Stomach (tissue), 8 donors: ENCODE measurements at regions not wholly inside any gene's neighbourhood (a gene's known extent, or its start where the extent isn't known, plus 50 kb on each side); places are given as distances from the start of the nearest gene placed in this dataset.

Experiments
- DNase-seq, 2 donors: peaks; one replicate each; pipeline versions ENCODE4 v3.0.0 to v3.0.0-alpha.2; 2013 to 2019
- H3K27ac ChIP-seq, 5 donors: fragments of 200-600 bp in 4 of 5; sonication (generic) in 4 of 5; one replicate each; pipeline ENCODE4 v1.5.1; 2013 to 2019; ENCODE audit warnings: mild to moderate bottlenecking in 1 of 5, moderate library complexity in 1 of 5
- H3K27me3 ChIP-seq, 3 donors: fragments of 200-600 bp; sonication (generic); one replicate each; pipeline ENCODE4 v1.5.1; 2017 to 2019; ENCODE audit warnings: mixed run types in 1 of 3
- H3K36me3 ChIP-seq, 4 donors: fragments of 200-600 bp; sonication (generic); 1 replicate in 3 of 4; 2 replicates in 1 of 4; pipeline ENCODE4 v1.5.1; 2016 to 2019
- H3K4me1 ChIP-seq, 4 donors: fragments of 200-600 bp; sonication (generic); one replicate each; pipeline ENCODE4 v1.5.1; 2016 to 2019
- H3K4me3 ChIP-seq, 4 donors: fragments of 200-600 bp; sonication (generic) in 3 of 4; one replicate each; pipeline ENCODE4 v1.5.1; 2016 to 2019; ENCODE audit warnings: mild to moderate bottlenecking in 1 of 4
- H3K9me3 ChIP-seq, 4 donors: fragments of 200-600 bp; sonication (generic); one replicate each; pipeline ENCODE4 v1.5.1; 2016 to 2019
- CTCF ChIP-seq, 7 experiments: fragments of 450-650 bp in 4 of 7; fragments of 200-600 bp in 3 of 7; sonication (generic) in 3 of 7; IDR thresholded peaks; one replicate each; pipeline ENCODE4 v1.5.1; 2016 to 2019; ENCODE audit warnings: antibody characterized with exemption in 7 of 7, control low read depth in 2 of 7, mild to moderate bottlenecking in 1 of 7
- EP300 ChIP-seq: sonication (generic); formaldehyde crosslinking; IDR thresholded peaks from one replicate; pipeline ENCODE4 v1.6.1; 2017; ENCODE audit warnings: antibody characterized with exemption
- POLR2A ChIP-seq, 4 donors: fragments of 450-650 bp; IDR thresholded peaks; one replicate each; pipeline ENCODE4 v1.6.1; 2016; ENCODE audit warnings: antibody characterized with exemption in 4 of 4, control low read depth in 2 of 4, mild to moderate bottlenecking in 1 of 4, moderate library complexity in 1 of 4
- POLR2AphosphoS5 ChIP-seq, 3 donors: sonication (generic); formaldehyde crosslinking; IDR thresholded peaks; one replicate each; pipeline ENCODE4 v1.6.1; 2016; ENCODE audit warnings: antibody characterized with exemption in 3 of 3
- WGBS, 5 donors: extraction: QIAGEN DNeasy Blood & Tissue Kit in 3 of 5; methylation state at CpG; one replicate each; pipeline versions ENCODE4 v1.1.5 to v1.1.7; 2013 to 2018; 5-methylcytosine and 5-hydroxymethylcytosine counted together
- intact Hi-C: fragments of 100-400 bp; cut with DNase I; formaldehyde crosslinking; loops from one replicate; pipeline ENCODE4 v1.15.1; 2023; ENCODE audit warnings: low total_unique reads
- donor health status: healthy with polysubstance abuse.
- donor health status: Bipolar disorder and iron deficiency.
- donor health status: healthy.

DNA sequence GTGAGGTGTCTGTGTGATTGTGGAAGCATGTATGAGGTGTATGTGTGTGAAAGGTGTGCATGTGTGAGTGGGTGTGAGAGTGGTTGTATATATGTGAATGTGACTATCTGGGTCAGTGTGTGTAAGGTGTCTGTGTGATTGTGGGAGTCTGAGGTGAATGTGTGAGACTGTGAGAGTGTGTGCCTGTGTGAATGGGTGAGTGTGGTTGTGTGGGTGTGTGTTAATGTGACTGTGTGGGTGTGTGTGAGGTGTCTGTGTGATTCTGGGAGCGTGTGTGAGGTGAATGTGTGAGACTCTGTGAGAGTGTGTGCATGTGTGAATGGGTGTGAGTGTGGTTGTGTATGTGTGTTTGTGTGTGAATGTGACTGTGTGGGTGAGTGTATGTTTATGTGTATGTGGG is 385.1 kb downstream of the TCERG1L start:
- no peak for TF ChIP-seq EP300
- no peak for TF ChIP-seq POLR2AphosphoS5 (IDR thresholded peaks at IDR 0.05)
- Histone ChIP-seq H3K4me1 (no peaks in the 10 kb centered on the region), H3K36me3 (no peaks in the 10 kb centered on the region), H3K27ac (no peak overlapping the region), H3K4me3 (no peak overlapping the region), H3K27me3 (peaks cover 0 to 41% (median 0%) of the 10 kb centered on the region in 3 donors), H3K9me3 (peaks cover 0 to 7% (median 0%) of the 10 kb centered on the region in 4 donors)
- intact Hi-C loops, result no loop called here
- DNase-seq, result no peak
- 79 to 94% (median 82%) methylated on average over 1 of the region's 1 CpG for WGBS, 5 donors

- Histone ChIP-seq H3K36me3 (no peaks in the 10 kb centered on the region), H3K27me3 (peaks cover 0 to 44% (median 0%) of the 10 kb centered on the region in 3 donors), H3K9me3 (peaks cover 0 to 7% (median 0%) of the 10 kb centered on the region in 4 donors), H3K27ac (no peak overlapping the region), H3K4me3 (no peak overlapping the region), H3K4me1 (no peaks in the 10 kb centered on the region)
- DNase-seq, result no peak
- TF ChIP-seq CTCF (IDR thresholded peaks at IDR 0.05), result no peak
- TF ChIP-seq EP300, result no peak
- TF ChIP-seq POLR2A (IDR thresholded peaks at IDR 0.05), result no peak
- no peak for TF ChIP-seq POLR2AphosphoS5 (IDR thresholded peaks at IDR 0.05)
- intact Hi-C loops, result no loop called here
- 65 to 71% (median 66%) methylated on average over 4 of the region's 4 CpGs for WGBS, 5 donors
Observed at GRCh38 chr10:130927157-130927556, 384.4 kb downstream of the TCERG1L start.

GRCh38 chr10:130928306-130928705 is 383.2 kb downstream of the TCERG1L start:
- no peak for DNase-seq
- peaks cover 0 to 7% (median 0%) of the 10 kb centered on the region in 4 donors for H3K9me3 ChIP-seq
- WGBS, 5 donors, result 50 to 77% (median 64%) methylated on average over 2 to 3 of the region's 3 CpGs
- TF ChIP-seq CTCF (IDR thresholded peaks at IDR 0.05), result no peak
- no peaks in the 10 kb centered on the region for H3K4me1 ChIP-seq
- H3K4me3 ChIP-seq, result no peak overlapping the region
- peaks cover 0 to 40% (median 0%) of the 10 kb centered on the region in 3 donors for H3K27me3 ChIP-seq
- no peak overlapping the region for H3K27ac ChIP-seq
- H3K36me3 ChIP-seq, result no peaks in the 10 kb centered on the region
- intact Hi-C loops, result no loop called here

DNA sequence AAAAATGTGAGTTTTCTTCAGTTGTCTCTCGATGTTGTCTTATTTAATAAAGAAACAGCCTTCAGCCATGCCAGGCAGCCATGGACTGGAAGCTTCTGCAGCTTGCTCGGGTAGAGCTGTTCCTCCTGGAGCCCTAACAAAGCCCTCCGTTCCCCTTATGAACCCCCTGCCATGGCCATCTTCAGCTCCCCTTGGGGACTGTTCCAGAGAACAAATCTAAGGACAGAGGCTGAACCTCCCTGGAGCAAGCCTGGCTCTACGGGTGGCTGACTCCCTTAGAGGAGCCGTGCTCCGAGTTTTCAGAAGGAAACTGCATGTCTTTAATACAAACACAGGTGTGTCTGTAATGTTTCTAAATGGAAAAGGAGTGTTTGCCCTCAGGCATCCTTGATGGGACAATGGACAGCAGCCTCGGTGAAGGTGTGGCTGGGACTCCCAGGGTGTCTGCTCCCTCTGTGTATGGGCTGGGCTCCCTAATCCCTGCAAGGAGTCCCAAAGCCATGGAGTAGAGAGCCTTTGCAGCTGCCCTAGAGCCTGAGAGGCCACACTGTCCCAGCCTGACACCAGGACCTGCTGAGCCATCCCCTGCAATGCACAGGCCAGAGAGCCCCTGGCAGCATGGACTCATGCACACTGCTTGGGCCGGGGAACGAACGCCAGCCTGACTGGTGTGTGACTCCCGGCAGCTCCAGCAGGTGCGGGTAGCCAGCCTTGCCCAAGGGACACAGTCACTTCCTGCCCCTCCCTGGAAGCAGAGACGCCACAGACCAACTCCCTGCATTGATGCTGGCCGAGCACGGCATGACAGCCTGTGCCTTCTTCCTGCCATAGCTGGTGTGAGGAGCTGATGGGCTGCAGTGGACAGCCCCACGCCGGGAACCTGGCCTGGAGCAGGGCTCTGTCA is 381.8 kb downstream of the TCERG1L start:
- no peak for TF ChIP-seq EP300
- no peak for TF ChIP-seq CTCF (IDR thresholded peaks at IDR 0.05)
- no peak for TF ChIP-seq POLR2AphosphoS5 (IDR thresholded peaks at IDR 0.05)
- TF ChIP-seq POLR2A (IDR thresholded peaks at IDR 0.05), result no peak
- intact Hi-C loops, result no loop called here

GRCh38 chr10:130930821-130931220 is 380.7 kb downstream of the TCERG1L start:
- TF ChIP-seq POLR2A (IDR thresholded peaks at IDR 0.05) (no peak), CTCF (IDR thresholded peaks at IDR 0.05) (no peak), EP300 (no peak), POLR2AphosphoS5 (IDR thresholded peaks at IDR 0.05) (no peak)
- WGBS, 5 donors, result 50 to 75% (median 70%) methylated on average over 5 of the region's 5 CpGs
- DNase-seq, result no peak

More for the DNA sequence above, 381.8 kb downstream of the TCERG1L start:
- H3K36me3 ChIP-seq, result no peaks in the 10 kb centered on the region
- H3K4me1 ChIP-seq, result no peaks in the 10 kb centered on the region
- 64 to 75% (median 74%) methylated on average over 9 to 17 of the region's 17 CpGs for WGBS, 5 donors
- DNase-seq, result no peak
- no peak overlapping the region for H3K27ac ChIP-seq
- H3K9me3 ChIP-seq, result peaks cover 0 to 7% (median 0%) of the 10 kb centered on the region in 4 donors
- no peak overlapping the region for H3K4me3 ChIP-seq
- H3K27me3 ChIP-seq, result peaks cover 0 to 27% (median 0%) of the 10 kb centered on the region in 3 donors

More at GRCh38 chr10:130930821-130931220, 380.7 kb downstream of the TCERG1L start:
- Histone ChIP-seq H3K27me3 (peaks cover 0 to 25% (median 0%) of the 10 kb centered on the region in 3 donors), H3K36me3 (no peaks in the 10 kb centered on the region), H3K9me3 (peaks cover 0 to 7% (median 0%) of the 10 kb centered on the region in 4 donors), H3K4me3 (no peak overlapping the region), H3K4me1 (no peaks in the 10 kb centered on the region), H3K27ac (no peak overlapping the region)
- intact Hi-C loops, result no loop called here
